Cardiac muscle cell (in vitro differentiated cells and primary cell): ENCODE measurements at regions not wholly inside any gene's neighbourhood (a gene's known extent, or its start where the extent isn't known, plus 50 kb on each side); places are given as distances from the start of the nearest gene placed in this dataset.

Source experiments
- DNase-seq, 2 donors: peaks; one replicate each; pipeline versions ENCODE4 v3.0.0 to v3.0.0-alpha.2; 2010 to 2017; ENCODE audit warnings: low read depth in 1 of 2, low spot score in 1 of 2
- H3K27ac ChIP-seq: fragments of 200-600 bp; sonication (generic); 2 replicates; pipeline ENCODE4 v1.5.1; 2016
- H3K27me3 ChIP-seq: fragments of 200-600 bp; sonication (generic); 2 replicates; pipeline ENCODE4 v1.6.0; 2016; ENCODE audit warnings: control low read depth
- H3K36me3 ChIP-seq: fragments of 200-600 bp; sonication (generic); 2 replicates; pipeline ENCODE4 v1.5.1; 2016; ENCODE audit warnings: control low read depth
- H3K4me1 ChIP-seq: fragments of 200-600 bp; sonication (generic); 2 replicates; pipeline ENCODE4 v1.8.1; 2017; ENCODE audit warnings: low read depth, mild to moderate bottlenecking, mixed run types
- H3K4me3 ChIP-seq: fragments of 200-600 bp; sonication (generic); 2 replicates; pipeline ENCODE4 v1.5.1; 2016; ENCODE audit warnings: mild to moderate bottlenecking
- H3K9me3 ChIP-seq: fragments of 200-600 bp; sonication (generic); 2 replicates; pipeline ENCODE4 v1.5.1; 2017; ENCODE audit warnings: low read depth, mild to moderate bottlenecking, control low read depth
- CTCF ChIP-seq: IDR thresholded peaks from 2 replicates; pipeline ENCODE4 v1.5.1; 2012; ENCODE audit warnings: low read depth, mild to moderate bottlenecking, low read length

GRCh38 chr7:56570968-56571367, 454.8 kb upstream of the NUPR2 start:
- Histone ChIP-seq H3K4me3 (no peak overlapping the region), H3K4me1 (no peaks in the 10 kb centered on the region), H3K9me3 (peaks cover 4% of the 10 kb centered on the region), H3K27ac (no peak overlapping the region), H3K27me3 (no peaks in the 10 kb centered on the region), H3K36me3 (no peaks in the 10 kb centered on the region)
- TF ChIP-seq CTCF: no peak
- no peak for DNase-seq

GRCh38 chr7:56538541-56539429, 422.6 kb upstream of the NUPR2 start:
- H3K9me3 ChIP-seq: no peaks in the 10 kb centered on the region
- no peak for TF ChIP-seq CTCF
- no peaks in the 10 kb centered on the region for H3K4me1 ChIP-seq

GRCh38 chr7:56537952-56538351, 421.7 kb upstream of the NUPR2 start:
- no peaks in the 10 kb centered on the region for H3K4me1 ChIP-seq
- no peak overlapping the region for H3K27ac ChIP-seq
- H3K36me3 ChIP-seq: no peaks in the 10 kb centered on the region
- no peak for DNase-seq
- H3K4me3 ChIP-seq: no peak overlapping the region
- TF ChIP-seq CTCF: no peak
- no peaks in the 10 kb centered on the region for H3K27me3 ChIP-seq
- no peaks in the 10 kb centered on the region for H3K9me3 ChIP-seq

More at GRCh38 chr7:56538541-56539429, 422.6 kb upstream of the NUPR2 start:
- no peak overlapping the region for H3K4me3 ChIP-seq
- H3K36me3 ChIP-seq: no peaks in the 10 kb centered on the region
- no peak overlapping the region for H3K27ac ChIP-seq
- DNase-seq: no peak
- no peaks in the 10 kb centered on the region for H3K27me3 ChIP-seq

GRCh38 chr7:56537477-56537876, 421.3 kb upstream of the NUPR2 start:
- Histone ChIP-seq H3K4me3 (no peak overlapping the region), H3K27ac (no peak overlapping the region), H3K9me3 (no peaks in the 10 kb centered on the region), H3K4me1 (no peaks in the 10 kb centered on the region), H3K36me3 (no peaks in the 10 kb centered on the region), H3K27me3 (no peaks in the 10 kb centered on the region)
- no peak for TF ChIP-seq CTCF
- no peak for DNase-seq

- H3K27me3 ChIP-seq: no peaks in the 10 kb centered on the region
- no peaks in the 10 kb centered on the region for H3K9me3 ChIP-seq
- TF ChIP-seq CTCF: no peak
- no peaks in the 10 kb centered on the region for H3K4me1 ChIP-seq
- H3K4me3 ChIP-seq: no peak overlapping the region
- H3K36me3 ChIP-seq: no peaks in the 10 kb centered on the region
- H3K27ac ChIP-seq: no peak overlapping the region
- no peak for DNase-seq
Measured at GRCh38 chr7:56495165-56495564, 378.9 kb upstream of the NUPR2 start.
